PC-9 (cell line): ENCODE measurements at regions not wholly inside any gene's neighbourhood (a gene's known extent, or its start where the extent isn't known, plus 50 kb on each side); places are given as distances from the start of the nearest gene placed in this dataset.
A peak's percentile ranks its signal among the peaks of the same experiment; 100 is the strongest.

Experiments
- BruUV-seq: library from RNA; stranded (reverse); fragments of 400-500 nt; replicated peaks from 2 replicates; lab custom pipeline; 2021; lab: Mats Ljungman, UMichigan
- CTCF ChIA-PET: fragments of 300-600 bp; sonication (Branson Sonifier 250); formaldehyde crosslinking; loops from one replicate; lab custom pipeline; 2022; ENCODE audit warnings: antibody characterized with exemption; lab: Charles Lee
- POLR2A ChIA-PET: fragments of 300-600 bp; sonication (Branson Sonifier 250); formaldehyde crosslinking; loops from one replicate; lab custom pipeline; 2022; ENCODE audit warnings: antibody characterized with exemption; ENCODE audit not compliant: unreplicated experiment; lab: Charles Lee
- DNase-seq, 2 experiments: peaks; one replicate each; pipeline versions ENCODE4 v3.0.0 to v3.0.0-alpha.2; 2015 to 2022; ENCODE audit warnings: mixed read lengths in 1 of 2
- H2AFZ ChIP-seq: fragments of 200-600 bp; sonication (generic); 2 replicates; pipeline ENCODE4 v1.8.1; 2017; ENCODE audit warnings: antibody characterized with exemption
- H3F3A ChIP-seq: fragments of 200-600 bp; sonication (generic); 2 replicates; pipeline ENCODE4 v1.8.1; 2017; ENCODE audit warnings: antibody characterized with exemption, mild to moderate bottlenecking, low read depth; ENCODE audit not compliant: insufficient read depth
- H3K27ac ChIP-seq: fragments of 200-600 bp; sonication (generic); 2 replicates; pipeline ENCODE4 v1.6.1; 2016; ENCODE audit warnings: mixed run types
- H3K27me3 ChIP-seq: fragments of 200-600 bp; sonication (generic); 2 replicates; pipeline ENCODE4 v1.6.1; 2016; ENCODE audit warnings: low read depth, mixed run types; ENCODE audit not compliant: insufficient read depth
- H3K36me3 ChIP-seq: fragments of 200-600 bp; sonication (generic); 2 replicates; pipeline ENCODE4 v1.6.1; 2016; ENCODE audit warnings: low read depth, mixed run types
- H3K4me1 ChIP-seq: fragments of 200-600 bp; sonication (generic); replicated peaks from 2 replicates; pipeline ENCODE4 v1.6.1; 2016; ENCODE audit warnings: mixed run types; ENCODE audit not compliant: insufficient read depth
- H3K4me2 ChIP-seq: fragments of 200-600 bp; sonication (generic); 2 replicates; pipeline ENCODE4 v1.6.1; 2017; ENCODE audit warnings: mixed run types
- H3K4me3 ChIP-seq: fragments of 200-600 bp; sonication (generic); 2 replicates; pipeline ENCODE4 v1.6.1; 2016; ENCODE audit warnings: mixed run types
- H3K79me2 ChIP-seq: fragments of 200-600 bp; sonication (generic); 2 replicates; pipeline ENCODE4 v1.6.1; 2017; ENCODE audit warnings: low read depth, mixed run types
- H3K9me2 ChIP-seq: fragments of 200-600 bp; sonication (generic); 2 replicates; pipeline ENCODE4 v1.8.1; 2017; ENCODE audit warnings: mild to moderate bottlenecking; ENCODE audit not compliant: insufficient read depth
- H3K9me3 ChIP-seq: fragments of 200-600 bp; sonication (generic); 2 replicates; pipeline ENCODE4 v1.8.1; 2016; ENCODE audit warnings: low read depth; ENCODE audit not compliant: insufficient read depth
- H4K20me1 ChIP-seq: fragments of 200-600 bp; sonication (generic); 2 replicates; pipeline ENCODE4 v1.8.1; 2017; ENCODE audit not compliant: insufficient read depth
- EZH2 ChIP-seq: fragments of 200-600 bp; sonication (generic); IDR thresholded peaks from 2 replicates; pipeline ENCODE4 v1.8.0; 2017; ENCODE audit warnings: antibody characterized with exemption, low read depth
- intact Hi-C: fragments of 100-400 bp; cut with micrococcal nuclease; formaldehyde crosslinking; loops from one replicate; pipeline ENCODE4 v1.10.0; 2022; ENCODE audit not compliant: unreplicated experiment
- TF ChIP-seq, protein P1 (sequence below): fragments of 200-600 bp; sonication (generic); conservative IDR thresholded peaks from 2 replicates; pipeline ENCODE4 v1.6.1; 2017; ENCODE audit warnings: mixed run types, antibody characterized with exemption, mild to moderate bottlenecking, moderate library complexity

DNA sequence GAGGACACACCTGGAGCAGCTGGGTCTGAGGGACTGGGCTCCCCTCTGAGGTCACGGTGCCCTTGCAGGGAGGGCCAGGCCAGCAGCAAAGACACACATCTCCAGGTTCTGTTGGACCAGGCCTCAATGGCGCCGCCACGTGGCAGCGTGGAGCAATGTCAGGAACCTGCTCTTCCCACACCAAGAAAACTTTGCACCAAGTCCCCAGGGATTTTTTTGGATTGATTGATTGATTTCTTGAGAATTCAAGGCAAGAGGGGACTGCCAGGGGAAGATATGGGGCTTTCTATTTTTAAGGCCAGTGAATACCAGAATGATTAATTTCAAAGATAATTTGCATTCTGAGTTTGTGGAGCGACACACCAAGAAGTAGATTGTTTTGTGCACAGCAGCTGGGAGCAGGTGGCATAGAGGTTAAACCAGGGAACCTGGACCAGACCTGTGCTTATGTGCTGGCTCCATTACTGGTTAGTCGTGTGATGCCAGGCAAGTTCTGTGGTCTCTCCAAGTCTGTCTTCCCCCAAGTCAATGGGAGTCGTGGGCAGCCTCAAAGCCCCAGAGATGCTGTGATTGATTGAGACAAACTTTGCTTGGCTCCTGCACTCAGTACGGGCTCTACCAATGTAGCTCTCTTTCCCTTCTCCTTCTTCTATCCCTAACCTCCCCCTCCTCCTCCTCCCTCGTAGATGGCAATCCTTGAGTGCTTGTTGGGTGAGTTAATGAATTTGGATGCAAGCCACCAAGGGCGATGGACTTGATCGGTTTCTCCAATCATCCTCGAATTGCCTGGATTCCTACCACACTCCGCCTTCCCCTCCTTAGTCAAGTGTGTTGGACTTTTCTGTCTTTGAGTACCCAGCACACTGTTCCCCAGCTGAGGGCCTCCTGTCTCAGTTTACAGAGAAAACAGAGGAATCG is 96.2 kb upstream of the TRPM1 start:
- TF ChIP-seq, protein P1, sequence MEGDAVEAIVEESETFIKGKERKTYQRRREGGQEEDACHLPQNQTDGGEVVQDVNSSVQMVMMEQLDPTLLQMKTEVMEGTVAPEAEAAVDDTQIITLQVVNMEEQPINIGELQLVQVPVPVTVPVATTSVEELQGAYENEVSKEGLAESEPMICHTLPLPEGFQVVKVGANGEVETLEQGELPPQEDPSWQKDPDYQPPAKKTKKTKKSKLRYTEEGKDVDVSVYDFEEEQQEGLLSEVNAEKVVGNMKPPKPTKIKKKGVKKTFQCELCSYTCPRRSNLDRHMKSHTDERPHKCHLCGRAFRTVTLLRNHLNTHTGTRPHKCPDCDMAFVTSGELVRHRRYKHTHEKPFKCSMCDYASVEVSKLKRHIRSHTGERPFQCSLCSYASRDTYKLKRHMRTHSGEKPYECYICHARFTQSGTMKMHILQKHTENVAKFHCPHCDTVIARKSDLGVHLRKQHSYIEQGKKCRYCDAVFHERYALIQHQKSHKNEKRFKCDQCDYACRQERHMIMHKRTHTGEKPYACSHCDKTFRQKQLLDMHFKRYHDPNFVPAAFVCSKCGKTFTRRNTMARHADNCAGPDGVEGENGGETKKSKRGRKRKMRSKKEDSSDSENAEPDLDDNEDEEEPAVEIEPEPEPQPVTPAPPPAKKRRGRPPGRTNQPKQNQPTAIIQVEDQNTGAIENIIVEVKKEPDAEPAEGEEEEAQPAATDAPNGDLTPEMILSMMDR, result peak; percentile 51; the same call in 1 of the 2 replicates
- no peak for TF ChIP-seq EZH2
- no peaks in the 10 kb centered on the region for H3F3A ChIP-seq
- intact Hi-C loops, result no loop called here
- no peak overlapping the region for H2AFZ ChIP-seq
- DNase-seq, result no peak
- no peaks in the 10 kb centered on the region for H3K4me1 ChIP-seq
- no peaks in the 10 kb centered on the region for H3K9me2 ChIP-seq
- ChIA-PET POLR2A (no interaction called here), CTCF (no interaction called here)
- H3K27me3 ChIP-seq, result peaks cover 45% of the 10 kb centered on the region
- H3K27ac ChIP-seq, result no peak overlapping the region
- no peaks in the 10 kb centered on the region for H4K20me1 ChIP-seq
- H3K9me3 ChIP-seq, result no peaks in the 10 kb centered on the region
- no peak overlapping the region for H3K4me3 ChIP-seq
- BruUV-seq, result no TSS peak
- H3K79me2 ChIP-seq, result no peaks in the 10 kb centered on the region
- no peaks in the 10 kb centered on the region for H3K36me3 ChIP-seq
- no peak overlapping the region for H3K4me2 ChIP-seq

DNA sequence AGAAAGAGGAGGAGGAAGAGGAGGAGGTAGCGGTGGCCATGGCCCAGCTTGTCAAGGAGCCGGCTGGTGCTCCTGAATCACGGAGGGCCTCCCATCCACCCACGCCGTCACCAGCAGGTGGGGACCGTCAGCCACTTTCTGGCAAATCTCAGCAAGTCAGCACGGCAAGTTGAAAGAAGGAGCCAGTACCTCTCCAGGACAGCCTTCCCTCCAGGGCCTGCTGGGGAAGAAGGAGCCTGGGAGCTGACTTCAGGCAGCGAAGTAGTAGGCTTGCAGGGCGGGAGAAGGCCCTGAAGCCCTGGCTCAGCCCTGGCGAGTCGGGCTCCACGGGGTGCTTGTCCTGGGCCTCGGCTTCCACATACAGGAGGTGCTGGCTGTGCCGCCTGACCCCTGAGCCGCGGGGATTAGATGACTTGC is 99.2 kb upstream of the TRPM1 start:
- CTCF ChIA-PET, result no interaction called here
- H3K4me3 ChIP-seq, result no peak overlapping the region
- H3K27me3 ChIP-seq, result peaks cover 29% of the 10 kb centered on the region; the same call in 1 of the 2 replicates
- no peaks in the 10 kb centered on the region for H3K79me2 ChIP-seq
- POLR2A ChIA-PET, result no interaction called here
- BruUV-seq, result no TSS peak
- H3K9me2 ChIP-seq, result no peaks in the 10 kb centered on the region
- intact Hi-C loops, result no loop called here
- H2AFZ ChIP-seq, result no peak overlapping the region
- no peaks in the 10 kb centered on the region for H3F3A ChIP-seq
- H3K36me3 ChIP-seq, result no peaks in the 10 kb centered on the region
- H3K27ac ChIP-seq, result no peak overlapping the region
- no peak overlapping the region for H3K4me2 ChIP-seq
- DNase-seq, result no peak
- TF ChIP-seq, protein P1, result no peak
- no peak for TF ChIP-seq EZH2
- H3K9me3 ChIP-seq, result no peaks in the 10 kb centered on the region
- H3K4me1 ChIP-seq, result no peaks in the 10 kb centered on the region
- no peaks in the 10 kb centered on the region for H4K20me1 ChIP-seq

DNA sequence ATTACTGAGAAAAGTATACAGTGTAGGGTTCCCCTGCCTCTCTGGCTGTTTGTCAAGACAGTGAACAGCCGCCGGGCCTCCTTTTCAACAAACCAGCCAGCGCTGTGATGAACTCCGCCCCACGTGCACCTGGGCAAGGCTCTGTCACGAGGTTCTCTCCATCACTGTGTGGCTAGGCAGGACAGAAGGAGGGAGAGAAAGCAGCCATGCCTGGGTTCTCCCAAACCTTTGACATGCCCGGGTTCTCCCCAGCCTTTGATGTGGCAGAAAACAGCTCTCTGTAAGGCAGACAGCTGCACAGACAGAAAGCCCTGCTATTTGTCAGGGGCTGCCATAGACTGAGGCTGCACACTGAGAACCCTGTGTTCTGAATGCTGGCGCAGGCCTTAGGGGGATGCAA is 101.4 kb upstream of the TRPM1 start:
- Histone ChIP-seq H3K9me3 (no peaks in the 10 kb centered on the region), H3F3A (no peaks in the 10 kb centered on the region), H3K9me2 (no peaks in the 10 kb centered on the region), H3K4me2 (no peak overlapping the region), H3K4me1 (no peaks in the 10 kb centered on the region), H3K4me3 (no peak overlapping the region), H4K20me1 (no peaks in the 10 kb centered on the region), H3K27ac (no peak overlapping the region), H3K79me2 (no peaks in the 10 kb centered on the region), H3K36me3 (no peaks in the 10 kb centered on the region), H2AFZ (no peak overlapping the region), H3K27me3 (peaks cover 29% of the 10 kb centered on the region; the same call in 1 of the 2 replicates)
- ChIA-PET POLR2A (no interaction called here), CTCF (no interaction called here)
- intact Hi-C loops, result loop anchor here (2.0 kb wide), 1 partner anchor 286 kb away; no protein-coding TSS in a partner anchor
- no TSS peak for BruUV-seq
- no peak for DNase-seq
- TF ChIP-seq, protein P1, result no peak
- no peak for TF ChIP-seq EZH2
